ENCODE measurements at regions not wholly inside any gene's neighbourhood (a gene's known extent, or its start where the extent isn't known, plus 50 kb on each side); places are given as distances from the start of the nearest gene placed in this dataset.

DNA sequence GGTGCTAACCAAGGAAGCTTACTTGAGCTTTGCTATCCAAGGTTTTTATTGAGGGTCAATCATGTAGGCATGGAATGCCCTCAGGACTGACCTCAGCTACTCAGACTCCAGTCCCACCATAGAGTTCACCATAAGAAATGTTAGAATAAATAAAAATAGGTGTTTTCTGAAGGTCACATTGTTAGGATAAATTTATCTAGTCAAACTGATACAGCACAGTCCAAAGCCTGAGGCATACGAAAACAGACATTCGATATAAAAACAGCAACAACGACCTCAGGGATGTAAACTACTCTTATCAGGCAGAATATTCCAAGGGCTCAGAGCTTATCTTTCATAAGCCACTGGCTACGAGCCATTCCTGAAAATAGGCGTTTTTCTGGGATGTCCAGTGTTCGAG is 690.6 kb downstream of the MCTP2 start:
- TF ChIP-seq, protein P1, sequence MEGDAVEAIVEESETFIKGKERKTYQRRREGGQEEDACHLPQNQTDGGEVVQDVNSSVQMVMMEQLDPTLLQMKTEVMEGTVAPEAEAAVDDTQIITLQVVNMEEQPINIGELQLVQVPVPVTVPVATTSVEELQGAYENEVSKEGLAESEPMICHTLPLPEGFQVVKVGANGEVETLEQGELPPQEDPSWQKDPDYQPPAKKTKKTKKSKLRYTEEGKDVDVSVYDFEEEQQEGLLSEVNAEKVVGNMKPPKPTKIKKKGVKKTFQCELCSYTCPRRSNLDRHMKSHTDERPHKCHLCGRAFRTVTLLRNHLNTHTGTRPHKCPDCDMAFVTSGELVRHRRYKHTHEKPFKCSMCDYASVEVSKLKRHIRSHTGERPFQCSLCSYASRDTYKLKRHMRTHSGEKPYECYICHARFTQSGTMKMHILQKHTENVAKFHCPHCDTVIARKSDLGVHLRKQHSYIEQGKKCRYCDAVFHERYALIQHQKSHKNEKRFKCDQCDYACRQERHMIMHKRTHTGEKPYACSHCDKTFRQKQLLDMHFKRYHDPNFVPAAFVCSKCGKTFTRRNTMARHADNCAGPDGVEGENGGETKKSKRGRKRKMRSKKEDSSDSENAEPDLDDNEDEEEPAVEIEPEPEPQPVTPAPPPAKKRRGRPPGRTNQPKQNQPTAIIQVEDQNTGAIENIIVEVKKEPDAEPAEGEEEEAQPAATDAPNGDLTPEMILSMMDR (IDR thresholded peaks at IDR 0.05; ENCODE audit: borderline replicate concordance, extremely low read depth, low read length, poor library complexity, severe bottlenecking): no peak
- TF ChIP-seq EZH2 (IDR thresholded peaks at IDR 0.05; ENCODE audit: borderline replicate concordance, low read depth, low read length, severe bottlenecking): no peak
